ENCODE measurements at regions not wholly inside any gene's neighbourhood (a gene's known extent, or its start where the extent isn't known, plus 50 kb on each side); places are given as distances from the start of the nearest gene placed in this dataset.
A peak's percentile ranks its signal among the peaks of the same experiment; 100 is the strongest.

GRCh38 chr17:5821803-5822202, 237.5 kb upstream of the NLRP1 start:
- no peak for DNase-seq

GRCh38 chr17:5822281-5823060, 238.2 kb upstream of the NLRP1 start:
- no peak for DNase-seq

DNA sequence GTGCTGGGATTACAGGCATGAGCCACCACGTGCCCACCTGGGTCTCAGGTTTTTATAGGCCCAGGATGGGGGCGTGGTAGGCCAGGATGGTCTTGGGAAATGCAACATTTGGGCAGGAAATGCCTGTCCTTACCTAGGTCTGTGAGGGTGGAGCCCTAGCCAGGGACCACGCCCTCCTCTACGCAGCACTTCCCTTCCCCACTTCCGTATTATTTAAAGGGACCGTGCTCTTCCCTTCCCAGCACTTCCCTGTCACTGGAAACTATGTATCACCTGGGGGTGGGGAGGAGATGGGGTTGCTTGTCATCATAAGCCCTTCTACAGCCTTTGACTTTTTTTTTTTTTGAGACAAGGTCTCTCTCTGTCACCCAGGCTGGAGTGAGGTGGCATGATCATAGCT, 238.9 kb upstream of the NLRP1 start:
- DNase-seq: no peak

- DNase-seq: peak; percentile 57
Measured at GRCh38 chr17:5825717-5826330, 241.5 kb upstream of the NLRP1 start.

GRCh38 chr17:5826384-5826783, 242.1 kb upstream of the NLRP1 start:
- no peak for DNase-seq

DNA sequence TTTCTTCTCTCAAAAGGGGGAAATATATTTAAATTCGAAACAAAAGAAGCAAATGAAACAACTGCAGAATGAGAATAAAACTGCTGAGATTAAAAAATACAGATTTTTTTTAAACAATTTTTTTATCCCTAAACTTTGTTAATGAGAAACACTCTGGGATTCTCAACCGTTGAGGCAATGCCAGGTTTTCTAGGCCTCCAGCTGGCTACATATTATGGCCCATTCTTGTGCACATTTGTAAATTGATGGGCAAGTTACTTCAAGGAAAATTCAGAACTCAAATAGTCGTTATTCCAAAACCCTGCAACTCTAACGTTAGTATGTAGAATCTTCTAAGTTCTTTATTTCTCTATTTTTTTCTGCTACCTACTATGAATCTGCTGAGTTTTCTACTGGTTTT, 239.3 kb upstream of the WSCD1 start:
- DNase-seq: no peak

- DNase-seq: peak; percentile 26
Measured at GRCh38 chr17:5832886-5833285, 237.3 kb upstream of the WSCD1 start.

GRCh38 chr17:5837055-5837491, 233.1 kb upstream of the WSCD1 start:
- no peak for DNase-seq

DNA sequence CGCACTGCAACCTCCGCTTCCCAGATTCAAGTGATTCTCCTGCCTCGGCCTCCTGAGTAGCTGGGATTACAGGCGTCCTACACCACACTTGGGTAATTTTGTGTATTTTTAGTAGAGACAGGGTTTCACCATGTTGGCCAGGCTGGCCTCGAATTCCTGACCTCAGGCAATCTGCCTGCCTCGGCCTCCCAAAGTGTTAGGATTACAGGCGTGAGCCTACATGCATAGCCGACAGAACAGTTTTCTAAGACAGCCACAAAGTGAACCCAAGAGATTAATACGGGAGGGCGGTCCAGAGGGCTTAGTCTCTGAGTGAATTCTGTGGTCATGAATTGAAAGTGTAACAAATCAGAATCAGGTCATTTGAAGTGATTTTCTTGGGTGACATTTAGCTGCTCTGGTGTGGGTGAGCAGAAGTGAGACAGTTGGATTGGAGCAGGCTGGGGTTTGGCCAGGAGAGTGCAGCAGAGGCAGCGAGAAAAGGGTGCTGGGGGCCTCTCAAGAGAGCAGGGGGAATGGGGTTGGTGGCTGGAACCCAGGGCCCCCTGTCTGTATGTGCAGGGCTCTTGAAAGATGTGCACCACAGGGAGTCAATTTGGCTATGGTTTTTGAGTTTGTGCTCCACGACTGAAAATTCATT, 231.4 kb upstream of the WSCD1 start:
- peak; percentile 12 for DNase-seq

- DNase-seq: no peak
Measured at GRCh38 chr17:5840811-5841446, 229.2 kb upstream of the WSCD1 start.

DNA sequence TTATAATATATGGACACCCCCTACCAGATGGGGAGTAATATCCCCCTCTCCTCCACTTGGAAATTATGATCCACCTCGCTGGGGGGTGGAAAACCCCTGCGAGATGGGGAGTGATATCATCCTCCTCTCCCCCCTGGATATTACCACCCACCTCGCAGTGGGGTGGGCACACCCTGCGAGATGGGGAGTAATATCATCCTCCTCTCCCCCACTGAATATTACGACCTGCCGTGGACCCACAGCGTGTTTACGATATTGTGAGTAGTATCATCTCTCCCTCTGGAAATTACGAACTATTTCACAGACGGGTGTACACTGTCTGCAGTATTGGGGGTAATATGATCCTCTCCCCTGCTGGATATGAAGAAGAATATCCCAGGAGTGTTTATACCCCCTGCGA, 228.3 kb upstream of the WSCD1 start:
- DNase-seq: no peak

- no peak for DNase-seq
Measured at GRCh38 chr17:5843366-5844026, 226.7 kb upstream of the WSCD1 start.

DNA sequence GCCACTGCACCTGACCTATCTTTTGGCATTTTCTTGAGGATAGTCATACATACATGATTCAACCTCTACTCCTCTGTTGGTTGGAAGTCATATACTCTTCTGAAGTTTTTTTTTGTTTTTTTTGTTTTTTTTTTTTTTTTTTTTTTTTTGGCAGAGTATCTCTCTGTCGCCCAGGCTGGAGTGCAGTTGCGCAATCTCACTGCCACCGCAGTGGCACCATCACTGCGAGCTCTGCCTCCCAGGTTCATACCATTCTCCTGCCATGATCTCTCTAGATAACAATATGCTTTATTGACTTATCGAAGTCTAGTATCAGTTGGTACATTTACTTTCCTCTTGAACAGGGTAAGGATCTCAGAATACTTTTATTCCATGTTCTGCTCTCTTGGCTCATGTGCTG, 224.2 kb upstream of the WSCD1 start:
- no peak for DNase-seq

DNA sequence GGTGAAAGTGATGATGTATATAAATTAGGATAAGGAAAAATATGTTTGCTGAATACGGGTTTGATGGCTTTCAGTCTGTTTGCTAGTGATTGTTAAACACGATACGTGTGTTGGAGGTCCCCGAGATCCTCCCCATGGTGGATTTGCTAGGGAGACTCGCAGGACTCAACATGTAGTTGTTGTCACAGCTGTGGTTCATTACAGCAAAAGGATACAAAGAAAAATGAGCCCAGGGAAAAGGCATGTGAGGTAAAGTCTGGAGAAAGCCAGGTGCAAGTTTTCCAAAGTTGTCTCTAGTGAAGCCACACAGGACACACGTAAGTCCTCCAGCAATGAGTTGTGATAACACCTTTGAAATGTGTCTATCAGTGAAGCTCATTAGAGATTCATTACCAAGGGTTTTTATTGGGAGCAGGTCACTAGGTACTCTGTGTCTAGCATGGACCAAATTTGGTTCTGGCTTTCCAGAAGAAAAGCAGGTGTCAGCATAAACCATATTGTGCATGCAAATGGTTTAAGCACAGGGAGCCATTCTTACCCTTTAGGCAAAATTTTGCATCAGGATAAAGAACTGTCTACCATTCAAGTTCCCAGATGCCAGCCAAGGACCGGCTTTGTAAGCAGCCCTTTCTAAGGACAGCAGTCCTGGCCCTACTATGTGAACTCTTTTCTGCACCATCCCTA, 215.2 kb upstream of the WSCD1 start:
- DNase-seq: peak; percentile 40

GRCh38 chr17:5861246-5861645, 208.9 kb upstream of the WSCD1 start:
- DNase-seq: no peak

DNA sequence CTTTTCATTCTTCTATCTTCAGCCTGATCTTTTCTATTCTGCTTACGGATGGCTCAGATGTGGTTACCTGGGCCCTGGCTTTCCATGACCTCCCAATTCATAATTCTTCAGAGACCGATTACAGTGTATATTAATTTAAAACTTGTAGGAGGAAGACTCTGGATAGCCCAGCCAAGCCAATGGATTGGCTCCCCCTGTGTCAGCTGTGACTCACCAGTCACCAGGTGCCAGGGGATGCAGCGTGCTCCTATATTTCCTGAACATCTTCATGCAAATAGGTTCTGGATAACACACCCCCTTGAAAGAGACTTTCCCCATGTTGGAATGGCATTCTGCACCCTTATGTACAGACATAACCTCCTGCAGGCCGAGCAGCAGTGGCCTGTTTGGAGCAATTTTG, 208.3 kb upstream of the WSCD1 start:
- DNase-seq: no peak

GRCh38 chr17:5862395-5862794, 207.8 kb upstream of the WSCD1 start:
- no peak for DNase-seq

DNA sequence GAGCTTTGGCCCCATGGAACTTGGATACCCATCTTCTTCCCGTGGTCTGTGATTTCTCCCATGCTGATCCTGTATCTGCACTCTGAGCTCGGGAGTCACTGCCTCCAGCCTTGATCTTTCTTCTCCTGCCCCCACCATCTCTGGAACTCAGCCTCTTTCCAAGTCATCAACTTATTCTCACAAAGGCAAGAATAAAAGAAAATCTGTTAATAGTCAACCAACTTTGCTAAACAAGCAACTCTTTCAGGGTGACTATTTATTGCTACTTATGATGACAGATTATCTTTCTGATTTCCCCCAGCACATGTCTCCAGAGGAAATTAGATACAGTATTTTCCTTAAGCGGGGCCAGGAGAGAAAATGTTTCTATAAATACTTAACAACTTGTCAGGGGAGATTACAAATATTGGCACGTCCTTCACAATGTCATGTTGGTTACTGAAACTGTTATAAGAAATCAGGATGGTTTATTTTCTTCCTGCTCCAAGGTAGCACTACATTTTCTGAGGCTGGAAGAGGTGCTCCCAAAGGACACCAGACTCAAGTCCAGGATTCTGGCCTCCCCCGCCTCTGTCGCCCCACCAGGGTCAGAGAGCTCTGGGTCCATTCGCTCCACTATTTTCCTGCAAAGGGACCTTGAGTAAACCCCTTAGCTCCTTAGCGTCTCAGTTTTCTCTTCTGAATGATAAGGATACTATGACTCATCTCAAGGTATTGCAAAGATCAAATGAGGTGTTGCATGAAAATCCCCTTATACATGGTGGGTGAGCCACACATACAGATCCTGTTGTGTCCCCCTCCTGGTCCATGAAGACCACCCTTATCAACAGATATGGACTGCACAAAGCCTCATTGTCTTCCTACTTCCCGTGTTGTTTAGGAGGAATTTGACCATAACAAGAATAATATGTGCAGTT, 205.2 kb upstream of the WSCD1 start:
- DNase-seq: peak; percentile 36

DNA sequence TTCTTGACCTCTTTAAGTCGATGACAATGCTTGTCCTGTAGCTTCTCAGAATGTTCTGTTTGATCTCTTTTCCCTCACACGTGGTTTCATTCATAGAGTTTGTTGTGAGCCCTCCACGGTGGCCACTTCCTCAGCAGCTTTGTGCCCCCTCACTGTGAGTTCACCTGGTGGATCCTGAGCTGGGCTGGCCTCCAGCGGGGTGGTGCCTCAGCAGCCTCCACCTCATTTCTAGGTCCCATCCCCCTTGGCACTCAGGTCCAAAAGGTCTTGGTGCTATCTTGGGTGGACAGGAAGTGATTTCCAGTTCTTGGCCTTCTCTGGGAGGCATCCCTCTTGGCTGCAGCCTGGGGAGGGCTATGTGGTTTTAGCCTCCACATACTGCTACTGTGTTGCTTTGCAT, 203.2 kb upstream of the WSCD1 start:
- DNase-seq: no peak

DNA sequence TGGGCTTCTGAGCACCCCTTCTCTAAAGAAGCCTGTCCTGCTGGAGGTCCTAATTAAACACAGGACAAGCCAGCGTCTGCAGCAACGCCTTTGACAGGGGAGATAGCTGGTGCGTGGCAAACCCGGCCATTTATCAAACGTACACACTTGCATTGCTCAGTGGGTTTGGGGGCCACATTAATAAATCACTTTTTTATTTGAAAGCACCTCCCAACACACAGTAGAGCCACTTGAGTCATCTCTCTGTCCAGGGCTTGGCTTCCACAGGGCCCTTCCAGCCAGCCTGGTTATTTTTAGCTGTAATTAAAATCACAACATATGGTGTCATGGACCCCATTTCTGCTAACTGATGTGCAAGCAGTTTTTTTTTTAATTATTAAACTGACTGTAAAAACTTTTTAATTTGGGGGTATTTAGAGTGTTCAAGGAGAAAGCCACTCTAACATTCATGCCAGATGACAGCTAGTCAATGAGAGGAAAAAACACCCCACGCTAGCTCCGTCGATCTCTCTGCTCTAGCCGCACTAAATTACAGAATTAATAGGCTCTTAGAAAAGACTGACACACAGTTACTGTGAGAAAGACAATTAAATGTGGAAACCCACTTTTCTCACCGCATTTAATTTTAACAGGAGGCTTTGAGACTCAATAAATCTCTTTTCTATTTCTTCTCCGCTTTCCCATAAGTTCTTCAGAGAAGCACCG, 201.0 kb upstream of the WSCD1 start:
- DNase-seq: no peak
